AG04450 (cell line): ENCODE measurements at regions not wholly inside any gene's neighbourhood (a gene's known extent, or its start where the extent isn't known, plus 50 kb on each side); places are given as distances from the start of the nearest gene placed in this dataset.
"Not testable (repeated sequence)": the region's sequence is repeated elsewhere in the genome, so short reads cannot be mapped to it uniquely, and the experiment has no call there.

ENCODE experiments used
- CTCF ChIA-PET: fragments of 300-600, 350-600 bp; formaldehyde crosslinking; extraction: SDS; loops from one replicate; lab custom pipeline; 2022; ENCODE audit warnings: antibody characterized with exemption, inconsistent platforms; lab: Charles Lee
- POLR2A ChIA-PET: fragments of 350-600 bp; formaldehyde crosslinking; extraction: SDS; loops from one replicate; lab custom pipeline; 2021; ENCODE audit warnings: antibody characterized with exemption, inconsistent platforms; lab: Yijun Ruan, JAX
- DNase-seq: peaks from one replicate; pipeline ENCODE4 v3.0.0-alpha.2; 2011; ENCODE audit warnings: low read depth, low spot score
- H3K27ac ChIP-seq: one replicate; pipeline ENCODE4 v1.5.1; 2012; ENCODE audit warnings: low read depth, low read length, control low read depth
- H3K27me3 ChIP-seq: one replicate; pipeline ENCODE4 v1.6.0; 2012; ENCODE audit warnings: low read length; ENCODE audit not compliant: control insufficient read depth, insufficient read depth
- H3K4me3 ChIP-seq: 2 replicates; pipeline ENCODE4 v1.5.1; 2011; ENCODE audit warnings: mild to moderate bottlenecking, low read depth, low read length, control low read depth
- H3K9me3 ChIP-seq: 2 replicates; pipeline ENCODE4 v1.5.1; 2012; ENCODE audit warnings: low read length; ENCODE audit not compliant: control insufficient read depth, insufficient read depth
- CTCF ChIP-seq: IDR thresholded peaks from 2 replicates; pipeline ENCODE4 v1.5.1; 2011; ENCODE audit warnings: low read depth, low read length, control low read depth, inconsistent platforms

DNA sequence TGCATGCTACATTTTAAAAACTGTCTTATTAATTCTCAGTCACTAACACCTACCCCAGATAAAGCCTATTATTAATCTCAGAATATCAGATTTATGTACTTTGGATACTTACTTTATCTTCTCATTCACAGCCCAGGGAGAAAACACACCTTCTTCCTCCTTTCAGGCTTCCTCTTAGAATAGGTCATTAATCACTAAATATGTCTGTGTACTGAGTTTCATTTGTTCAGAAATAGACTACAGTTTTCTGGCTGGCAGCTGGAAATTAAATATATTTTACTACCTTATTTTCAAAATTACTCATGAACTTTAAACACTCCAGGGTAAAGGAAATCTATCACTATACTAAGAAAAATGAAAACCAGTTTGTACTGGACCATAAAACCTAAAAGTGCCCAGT lies 147.7 kb upstream of the DST start:
- no peaks in the 10 kb centered on the region; the same call in 1 of the 2 replicates for H3K9me3 ChIP-seq
- POLR2A ChIA-PET = no interaction called here
- no peak for TF ChIP-seq CTCF
- no peaks in the 10 kb centered on the region for H3K27me3 ChIP-seq
- DNase-seq = no peak
- H3K27ac ChIP-seq = no peak overlapping the region
- H3K4me3 ChIP-seq = no peak overlapping the region
- CTCF ChIA-PET = no interaction called here

- ChIA-PET POLR2A (no interaction called here), CTCF (no interaction called here)
- Histone ChIP-seq H3K9me3 (no peaks in the 10 kb centered on the region; the same call in 1 of the 2 replicates), H3K27me3 (no peaks in the 10 kb centered on the region), H3K27ac (no peak overlapping the region), H3K4me3 (no peak overlapping the region)
- no peak for DNase-seq
- TF ChIP-seq CTCF = no peak
Observed at GRCh38 chr6:56789879-56790278, 147.2 kb upstream of the DST start.

DNA sequence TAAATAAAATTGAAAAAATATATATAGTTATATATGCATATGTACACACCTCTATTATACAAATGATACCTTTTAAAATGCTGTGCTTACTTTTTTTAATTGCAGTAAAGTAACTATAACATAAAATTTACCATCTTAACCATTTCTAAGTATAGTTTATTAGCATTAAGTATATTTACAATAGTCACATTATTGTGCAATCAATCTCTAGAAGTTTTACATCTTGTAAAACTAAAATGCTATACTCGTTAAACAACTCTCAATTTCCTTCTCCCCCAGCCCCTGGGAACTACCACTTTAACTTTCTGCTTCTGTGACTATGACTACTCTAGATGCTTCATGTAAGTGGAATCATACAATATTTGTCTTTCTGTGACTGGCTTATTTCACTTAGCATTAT lies 146.7 kb upstream of the DST start:
- Histone ChIP-seq H3K9me3 (no peaks in the 10 kb centered on the region; the same call in 1 of the 2 replicates), H3K27me3 (no peaks in the 10 kb centered on the region), H3K27ac (no peak overlapping the region), H3K4me3 (no peak overlapping the region)
- POLR2A ChIA-PET = no interaction called here
- CTCF ChIA-PET = no interaction called here
- TF ChIP-seq CTCF = no peak
- no peak for DNase-seq

DNA sequence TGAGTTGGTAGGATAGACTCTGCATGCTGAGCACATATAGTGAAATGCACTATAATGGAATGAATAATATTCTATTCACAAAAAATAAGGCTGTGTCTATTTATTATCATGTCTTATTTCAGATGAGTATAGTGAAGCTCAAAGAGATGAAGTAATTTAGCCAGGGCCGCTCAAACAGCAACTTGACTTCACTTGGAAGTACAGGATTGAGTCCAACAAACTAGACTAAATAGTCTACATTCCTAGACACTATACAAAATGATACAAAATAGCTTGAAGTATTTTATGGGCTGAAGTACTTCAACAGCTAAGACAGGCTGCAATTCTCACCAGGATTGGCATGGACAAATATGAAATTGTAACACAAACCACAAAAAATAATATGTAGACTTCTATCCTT lies 144.5 kb upstream of the DST start:
- H3K4me3 ChIP-seq = no peak overlapping the region
- POLR2A ChIA-PET = no interaction called here
- TF ChIP-seq CTCF = no peak
- DNase-seq = no peak
- H3K9me3 ChIP-seq = no peaks in the 10 kb centered on the region; the same call in 1 of the 2 replicates
- H3K27ac ChIP-seq = no peak overlapping the region
- no peaks in the 10 kb centered on the region for H3K27me3 ChIP-seq
- CTCF ChIA-PET = no interaction called here

DNA sequence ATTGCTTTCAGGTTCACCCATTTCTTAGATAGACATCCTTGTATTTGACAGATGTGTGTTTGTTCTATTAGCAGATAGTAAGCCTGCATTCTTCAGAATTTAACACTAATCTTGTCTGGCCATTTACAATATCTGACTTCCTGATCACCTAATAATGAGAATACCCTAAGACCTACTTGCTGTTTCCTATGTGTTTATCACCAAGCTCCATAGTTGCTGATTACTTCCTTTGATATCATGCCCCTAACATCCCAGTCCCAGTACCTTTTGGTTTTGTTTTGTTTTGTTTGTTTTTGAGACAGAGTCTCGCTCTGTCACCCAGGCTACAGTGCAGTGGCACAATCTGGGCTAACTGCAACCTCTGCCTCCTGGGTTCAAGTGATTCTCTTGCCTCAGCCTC lies 143.6 kb upstream of the DST start:
- no peak for TF ChIP-seq CTCF
- DNase-seq = no peak
- H3K9me3 ChIP-seq = no peaks in the 10 kb centered on the region; the same call in 1 of the 2 replicates
- ChIA-PET CTCF (interaction anchor here (0.5 to 0.7 kb wide), 2 partner anchors 66 to 330 kb away, joined by 3 read pairs; no protein-coding TSS in a partner anchor), POLR2A (no interaction called here)
- no peak overlapping the region for H3K27ac ChIP-seq
- no peaks in the 10 kb centered on the region for H3K27me3 ChIP-seq
- H3K4me3 ChIP-seq = no peak overlapping the region

GRCh38 chr6:56785536-56785935 lies 142.8 kb upstream of the DST start:
- H3K27me3 ChIP-seq, POLR2A ChIA-PET: not testable (repeated sequence)

GRCh38 chr6:56780109-56780508 lies 137.4 kb upstream of the DST start:
- H3K4me3 ChIP-seq, CTCF ChIA-PET, POLR2A ChIA-PET, H3K9me3 ChIP-seq, DNase-seq, H3K27ac ChIP-seq, H3K27me3 ChIP-seq: not testable (repeated sequence)

More at GRCh38 chr6:56785536-56785935, 142.8 kb upstream of the DST start:
- CTCF ChIA-PET, H3K27ac ChIP-seq, H3K4me3 ChIP-seq, DNase-seq, H3K9me3 ChIP-seq: not testable (repeated sequence)

DNA sequence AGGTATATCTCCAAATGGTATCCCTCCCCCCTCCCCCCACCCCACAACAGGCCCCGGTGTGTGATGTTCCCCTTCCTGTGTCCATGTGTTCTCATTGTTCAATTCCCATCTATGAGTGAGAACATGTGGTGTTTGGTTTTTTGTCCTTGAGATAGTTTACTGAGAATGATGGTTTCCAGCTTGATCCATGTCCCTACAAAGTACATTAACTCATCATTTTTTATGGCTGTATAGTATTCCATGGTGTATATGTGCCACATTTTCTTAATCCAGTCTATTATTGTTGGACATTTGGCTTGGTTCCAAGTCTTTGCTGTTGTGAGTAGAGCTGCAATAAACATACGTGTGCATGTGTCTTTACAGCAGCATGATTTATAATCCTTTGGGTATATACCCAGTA lies 135.8 kb upstream of the DST start:
- CTCF ChIA-PET, H3K27me3 ChIP-seq, H3K4me3 ChIP-seq, DNase-seq, H3K9me3 ChIP-seq, POLR2A ChIA-PET, H3K27ac ChIP-seq: not testable (repeated sequence)
